Colonic mucosa (tissue), 4 donors: ENCODE measurements at regions not wholly inside any gene's neighbourhood (a gene's known extent, or its start where the extent isn't known, plus 50 kb on each side); places are given as distances from the start of the nearest gene placed in this dataset.

ENCODE experiments used
- DNase-seq: peaks from one replicate; pipeline ENCODE4 v3.0.0-alpha.2; 2020
- H3K27ac ChIP-seq: fragments of 200-600 bp; one replicate; pipeline ENCODE4 v1.8.0; 2021
- H3K27me3 ChIP-seq: fragments of 200-600 bp; one replicate; pipeline ENCODE4 v1.8.0; 2021
- H3K36me3 ChIP-seq: fragments of 200-600 bp; one replicate; pipeline ENCODE4 v1.8.0; 2021
- H3K4me1 ChIP-seq: fragments of 200-600 bp; one replicate; pipeline ENCODE4 v1.8.0; 2021; ENCODE audit warnings: mild to moderate bottlenecking
- H3K4me3 ChIP-seq: fragments of 200-600 bp; one replicate; pipeline ENCODE4 v1.8.0; 2021
- H3K9ac ChIP-seq, 2 donors: one replicate each; pipeline ENCODE4 v1.7.0; 2013; ENCODE audit warnings: control low read depth in 2 of 2, low read depth in 2 of 2, low read length in 2 of 2
- H3K9me3 ChIP-seq: fragments of 200-600 bp; one replicate; pipeline ENCODE4 v1.8.0; 2021
- intact Hi-C: fragments of 100-400 bp; cut with DNase I; formaldehyde crosslinking; loops from one replicate; pipeline ENCODE4 v1.14.1; 2022
- TF ChIP-seq, protein P1 (sequence below): fragments of 200-600 bp; IDR thresholded peaks from one replicate; pipeline ENCODE4 v1.8.0; 2022; ENCODE audit warnings: antibody characterized with exemption, mild to moderate bottlenecking
- donor health status: healthy.
- donor health status: DM: no; HTN: no; CAD: no.
- donor health status: DM: no; HTN: no; CAD: no.

DNA sequence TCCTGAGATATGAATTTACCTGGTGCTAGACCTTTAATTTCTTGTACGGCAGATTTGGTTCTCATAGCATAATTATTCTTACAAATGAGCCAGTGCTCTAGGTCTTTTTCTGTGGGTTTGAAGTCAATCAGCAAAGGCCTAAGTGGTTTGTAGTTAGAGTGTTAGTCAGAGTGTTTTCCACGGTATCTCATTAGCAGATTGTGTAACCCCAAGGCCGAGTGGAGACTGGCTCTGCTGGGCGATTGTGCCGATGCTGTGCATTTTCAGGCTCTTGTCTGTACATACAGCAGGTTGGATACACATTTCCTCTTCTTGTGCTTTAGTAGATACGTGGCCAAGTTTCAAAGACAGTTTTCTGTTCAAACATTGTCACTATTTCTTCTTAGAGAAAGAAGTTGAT is 78.6 kb upstream of the CA10 start:
- no peak overlapping the region for H3K4me3 ChIP-seq
- TF ChIP-seq, protein P1, sequence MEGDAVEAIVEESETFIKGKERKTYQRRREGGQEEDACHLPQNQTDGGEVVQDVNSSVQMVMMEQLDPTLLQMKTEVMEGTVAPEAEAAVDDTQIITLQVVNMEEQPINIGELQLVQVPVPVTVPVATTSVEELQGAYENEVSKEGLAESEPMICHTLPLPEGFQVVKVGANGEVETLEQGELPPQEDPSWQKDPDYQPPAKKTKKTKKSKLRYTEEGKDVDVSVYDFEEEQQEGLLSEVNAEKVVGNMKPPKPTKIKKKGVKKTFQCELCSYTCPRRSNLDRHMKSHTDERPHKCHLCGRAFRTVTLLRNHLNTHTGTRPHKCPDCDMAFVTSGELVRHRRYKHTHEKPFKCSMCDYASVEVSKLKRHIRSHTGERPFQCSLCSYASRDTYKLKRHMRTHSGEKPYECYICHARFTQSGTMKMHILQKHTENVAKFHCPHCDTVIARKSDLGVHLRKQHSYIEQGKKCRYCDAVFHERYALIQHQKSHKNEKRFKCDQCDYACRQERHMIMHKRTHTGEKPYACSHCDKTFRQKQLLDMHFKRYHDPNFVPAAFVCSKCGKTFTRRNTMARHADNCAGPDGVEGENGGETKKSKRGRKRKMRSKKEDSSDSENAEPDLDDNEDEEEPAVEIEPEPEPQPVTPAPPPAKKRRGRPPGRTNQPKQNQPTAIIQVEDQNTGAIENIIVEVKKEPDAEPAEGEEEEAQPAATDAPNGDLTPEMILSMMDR, result no peak
- no peak overlapping the region for H3K9ac ChIP-seq
- no peaks in the 10 kb centered on the region for H3K9me3 ChIP-seq
- DNase-seq, result no peak
- intact Hi-C loops, result no loop called here
- no peaks in the 10 kb centered on the region for H3K36me3 ChIP-seq
- H3K27me3 ChIP-seq, result no peaks in the 10 kb centered on the region
- H3K27ac ChIP-seq, result no peak overlapping the region
- H3K4me1 ChIP-seq, result no peaks in the 10 kb centered on the region

DNA sequence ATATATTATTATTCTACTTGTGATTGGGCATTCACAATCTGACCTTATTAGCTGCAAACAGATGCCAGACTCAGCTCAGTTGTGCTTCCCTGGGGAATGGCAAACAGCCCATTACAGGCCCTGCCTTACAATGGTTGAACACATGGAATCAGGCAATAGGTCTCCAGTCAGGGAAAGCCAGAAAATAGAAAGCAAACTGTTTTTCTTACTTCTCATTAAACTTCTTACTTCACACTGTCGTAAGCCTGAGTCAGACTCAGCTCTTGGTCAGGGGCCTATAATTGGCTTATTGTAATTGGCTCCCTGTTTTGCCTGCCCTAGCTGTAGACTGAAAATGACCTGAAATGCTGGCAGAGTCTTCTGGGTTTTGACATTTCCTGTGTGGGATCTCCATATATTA is 77.0 kb upstream of the CA10 start:
- no peaks in the 10 kb centered on the region for H3K4me1 ChIP-seq
- TF ChIP-seq, protein P1, result no peak
- no peak for DNase-seq
- no peaks in the 10 kb centered on the region for H3K36me3 ChIP-seq
- H3K9ac ChIP-seq, result no peak overlapping the region
- H3K9me3 ChIP-seq, result no peaks in the 10 kb centered on the region
- no peak overlapping the region for H3K27ac ChIP-seq
- intact Hi-C loops, result no loop called here
- no peak overlapping the region for H3K4me3 ChIP-seq
- H3K27me3 ChIP-seq, result no peaks in the 10 kb centered on the region

DNA sequence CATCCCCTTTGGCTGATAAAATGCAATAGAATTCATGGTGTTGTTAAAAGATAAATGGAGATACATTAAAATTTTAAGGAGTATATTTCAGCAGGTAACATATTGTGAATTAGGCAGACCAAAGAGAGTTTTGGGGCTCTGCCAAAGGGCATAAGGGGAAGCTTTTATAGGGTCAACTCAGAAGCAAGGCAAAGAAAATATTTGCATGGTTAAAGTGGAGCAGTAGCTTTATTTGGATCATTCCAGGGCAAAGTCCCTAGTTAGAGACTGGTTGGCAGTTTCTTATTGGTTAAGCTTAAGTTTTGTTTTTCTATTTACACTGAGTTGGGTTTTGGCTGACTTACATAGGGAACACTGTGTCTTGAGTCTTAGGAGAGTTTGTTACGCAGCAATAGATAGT is 75.1 kb upstream of the CA10 start:
- H3K36me3 ChIP-seq, result no peaks in the 10 kb centered on the region
- intact Hi-C loops, result no loop called here
- no peak overlapping the region for H3K27ac ChIP-seq
- H3K4me1 ChIP-seq, result no peaks in the 10 kb centered on the region
- TF ChIP-seq, protein P1, result no peak
- no peaks in the 10 kb centered on the region for H3K9me3 ChIP-seq
- H3K27me3 ChIP-seq, result no peaks in the 10 kb centered on the region
- no peak overlapping the region for H3K9ac ChIP-seq
- no peak overlapping the region for H3K4me3 ChIP-seq
- DNase-seq, result no peak

DNA sequence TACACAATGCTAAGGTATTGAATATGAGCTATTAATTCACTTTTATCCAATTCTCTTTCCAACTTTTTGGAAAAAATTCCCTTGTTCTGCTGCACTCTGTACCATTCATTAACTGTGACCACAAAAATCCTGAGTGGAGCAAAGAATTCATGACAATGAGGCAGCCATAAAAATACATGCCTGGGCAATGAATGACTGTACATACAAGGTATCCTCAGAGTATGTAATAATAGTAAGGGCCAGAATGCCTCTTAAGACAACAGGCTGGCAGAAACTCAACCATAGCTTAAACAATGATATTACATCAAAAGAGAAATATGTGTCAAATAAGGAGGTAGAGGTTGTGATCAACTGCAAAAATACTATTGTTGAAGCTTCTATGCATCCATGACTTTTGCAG is 74.7 kb upstream of the CA10 start:
- Histone ChIP-seq H3K27me3 (no peaks in the 10 kb centered on the region), H3K9me3 (no peaks in the 10 kb centered on the region), H3K9ac (no peak overlapping the region), H3K4me1 (no peaks in the 10 kb centered on the region), H3K36me3 (no peaks in the 10 kb centered on the region), H3K4me3 (no peak overlapping the region), H3K27ac (no peak overlapping the region)
- intact Hi-C loops, result no loop called here
- TF ChIP-seq, protein P1, result no peak
- no peak for DNase-seq

DNA sequence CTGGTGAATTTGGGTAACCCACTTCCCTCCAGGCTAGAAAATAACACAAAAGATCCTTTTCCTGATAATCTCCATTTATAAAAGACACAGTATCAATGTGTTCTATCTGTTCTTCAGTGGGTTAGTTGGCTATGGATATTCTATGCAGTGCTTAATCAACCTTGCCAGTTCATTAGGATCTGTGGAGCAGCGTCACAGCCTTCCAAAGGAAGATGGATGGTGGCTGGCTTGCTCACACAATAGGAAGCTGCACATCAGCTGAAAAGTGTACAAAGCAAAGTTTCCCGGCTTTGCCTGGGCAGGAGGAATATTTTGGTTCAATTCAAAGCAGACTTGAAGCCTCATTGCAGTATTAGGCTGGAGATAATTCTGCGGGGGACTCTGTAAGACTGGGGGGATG is 70.3 kb upstream of the CA10 start:
- TF ChIP-seq, protein P1, result no peak
- no peak overlapping the region for H3K9ac ChIP-seq
- no peaks in the 10 kb centered on the region for H3K36me3 ChIP-seq
- H3K27ac ChIP-seq, result no peak overlapping the region
- H3K4me3 ChIP-seq, result no peak overlapping the region
- DNase-seq, result no peak
- no peaks in the 10 kb centered on the region for H3K4me1 ChIP-seq
- no peaks in the 10 kb centered on the region for H3K27me3 ChIP-seq
- intact Hi-C loops, result no loop called here
- no peaks in the 10 kb centered on the region for H3K9me3 ChIP-seq

DNA sequence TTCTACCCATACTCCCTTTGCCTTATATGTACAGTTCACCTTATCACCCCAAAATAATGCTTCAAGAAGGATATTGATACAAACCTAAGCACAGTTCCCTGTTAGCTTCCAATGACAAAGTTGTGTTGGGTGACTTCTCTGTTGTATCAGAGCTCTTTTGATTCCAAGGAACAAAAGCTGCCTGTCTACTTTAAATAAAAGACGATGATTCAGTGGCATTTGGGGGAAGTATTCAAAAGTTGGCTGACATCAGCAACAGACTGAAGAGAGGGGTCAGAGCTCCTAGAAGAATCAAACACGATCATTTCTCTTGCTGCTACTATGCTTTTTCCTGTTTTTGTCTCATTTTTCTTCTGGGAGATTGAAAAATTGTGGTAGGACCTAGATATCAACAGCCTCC is 69.4 kb upstream of the CA10 start:
- Histone ChIP-seq H3K36me3 (no peaks in the 10 kb centered on the region), H3K4me3 (no peak overlapping the region), H3K27ac (no peak overlapping the region), H3K27me3 (no peaks in the 10 kb centered on the region), H3K4me1 (no peaks in the 10 kb centered on the region), H3K9me3 (no peaks in the 10 kb centered on the region), H3K9ac (no peak overlapping the region)
- TF ChIP-seq, protein P1, result no peak
- intact Hi-C loops, result no loop called here
- DNase-seq, result no peak
